Sigmoid colon (tissue), 6 donors: ENCODE measurements at regions not wholly inside any gene's neighbourhood (a gene's known extent, or its start where the extent isn't known, plus 50 kb on each side); places are given as distances from the start of the nearest gene placed in this dataset.

Source experiments
- DNase-seq: peaks from one replicate; pipeline ENCODE4 v3.0.0-alpha.2; 2019
- H3K27ac ChIP-seq, 4 donors: fragments of 200-600 bp; sonication (generic); one replicate each; pipeline ENCODE4 v1.5.1; 2016 to 2019; ENCODE audit warnings: mild to moderate bottlenecking in 1 of 4
- H3K27me3 ChIP-seq, 3 donors: fragments of 200-600 bp; sonication (generic); one replicate each; pipeline ENCODE4 v1.5.1; 2019; ENCODE audit warnings: mild to moderate bottlenecking in 1 of 3
- H3K36me3 ChIP-seq, 4 donors: fragments of 200-600 bp; sonication (generic); one replicate each; pipeline ENCODE4 v1.5.1; 2016 to 2019
- H3K4me1 ChIP-seq, 4 donors: fragments of 200-600 bp; sonication (generic); one replicate each; pipeline ENCODE4 v1.5.1; 2017 to 2019
- H3K4me3 ChIP-seq, 4 donors: fragments of 200-600 bp; sonication (generic); one replicate each; pipeline ENCODE4 v1.5.1; 2017 to 2019; ENCODE audit warnings: mild to moderate bottlenecking in 2 of 4, moderate library complexity in 1 of 4
- H3K9me3 ChIP-seq, 4 donors: fragments of 200-600 bp in 3 of 4; sonication (generic) in 3 of 4; one replicate each; pipeline versions ENCODE4 v1.5.1 to v1.6.1; 2013 to 2019
- EP300 ChIP-seq, 4 donors: sonication (generic); formaldehyde crosslinking; IDR thresholded peaks; one replicate each; pipeline ENCODE4 v1.6.1; 2017; ENCODE audit warnings: antibody characterized with exemption in 4 of 4
- POLR2A ChIP-seq, 2 donors: fragments of 450-650 bp; IDR thresholded peaks; one replicate each; pipeline ENCODE4 v1.6.1; 2016; ENCODE audit warnings: antibody characterized with exemption in 2 of 2, mild to moderate bottlenecking in 2 of 2, moderate library complexity in 2 of 2
- POLR2AphosphoS5 ChIP-seq, 4 donors: sonication (generic); formaldehyde crosslinking; IDR thresholded peaks; one replicate each; pipeline ENCODE4 v1.6.1; 2017; ENCODE audit warnings: antibody characterized with exemption in 4 of 4
- WGBS, 2 donors: extraction: QIAGEN DNeasy Blood & Tissue Kit; methylation state at CpG; one replicate each; pipeline ENCODE4 v1.1.7; 2013; 5-methylcytosine and 5-hydroxymethylcytosine counted together
- intact Hi-C: fragments of 100-400 bp; cut with DNase I; formaldehyde crosslinking; loops from one replicate; pipeline ENCODE4 v1.15.1; 2023
- TF ChIP-seq, protein P1 (sequence below), 4 experiments: fragments of 450-650 bp in 3 of 4; fragments of 200-600 bp in 1 of 4; IDR thresholded peaks; one replicate each; pipeline ENCODE4 v1.5.1; 2016 to 2019; ENCODE audit warnings: antibody characterized with exemption in 4 of 4, mild to moderate bottlenecking in 3 of 4, moderate library complexity in 2 of 4
- donor health status: healthy with polysubstance abuse.
- donor health status: healthy.

GRCh38 chr4:119715490-119716445 is 87.2 kb upstream of the PDE5A start:
- TF ChIP-seq, protein P1, sequence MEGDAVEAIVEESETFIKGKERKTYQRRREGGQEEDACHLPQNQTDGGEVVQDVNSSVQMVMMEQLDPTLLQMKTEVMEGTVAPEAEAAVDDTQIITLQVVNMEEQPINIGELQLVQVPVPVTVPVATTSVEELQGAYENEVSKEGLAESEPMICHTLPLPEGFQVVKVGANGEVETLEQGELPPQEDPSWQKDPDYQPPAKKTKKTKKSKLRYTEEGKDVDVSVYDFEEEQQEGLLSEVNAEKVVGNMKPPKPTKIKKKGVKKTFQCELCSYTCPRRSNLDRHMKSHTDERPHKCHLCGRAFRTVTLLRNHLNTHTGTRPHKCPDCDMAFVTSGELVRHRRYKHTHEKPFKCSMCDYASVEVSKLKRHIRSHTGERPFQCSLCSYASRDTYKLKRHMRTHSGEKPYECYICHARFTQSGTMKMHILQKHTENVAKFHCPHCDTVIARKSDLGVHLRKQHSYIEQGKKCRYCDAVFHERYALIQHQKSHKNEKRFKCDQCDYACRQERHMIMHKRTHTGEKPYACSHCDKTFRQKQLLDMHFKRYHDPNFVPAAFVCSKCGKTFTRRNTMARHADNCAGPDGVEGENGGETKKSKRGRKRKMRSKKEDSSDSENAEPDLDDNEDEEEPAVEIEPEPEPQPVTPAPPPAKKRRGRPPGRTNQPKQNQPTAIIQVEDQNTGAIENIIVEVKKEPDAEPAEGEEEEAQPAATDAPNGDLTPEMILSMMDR (IDR thresholded peaks at IDR 0.05) = no peak
- TF ChIP-seq EP300 (IDR thresholded peaks at IDR 0.05) (no peak), POLR2AphosphoS5 (IDR thresholded peaks at IDR 0.05) (no peak), POLR2A (IDR thresholded peaks at IDR 0.05) (no peak)
- DNase-seq = no peak
- H3K36me3 ChIP-seq = no peaks in the 10 kb centered on the region
- H3K27ac ChIP-seq = no peak overlapping the region
- H3K27me3 ChIP-seq = no peaks in the 10 kb centered on the region
- WGBS, 2 donors = 13 to 57% methylated on average over 4 of the region's 4 CpGs
- no peaks in the 10 kb centered on the region for H3K4me1 ChIP-seq
- peaks cover 0 to 5% (median 1%) of the 10 kb centered on the region in 4 donors for H3K9me3 ChIP-seq
- intact Hi-C loops = no loop called here
- H3K4me3 ChIP-seq = no peak overlapping the region

DNA sequence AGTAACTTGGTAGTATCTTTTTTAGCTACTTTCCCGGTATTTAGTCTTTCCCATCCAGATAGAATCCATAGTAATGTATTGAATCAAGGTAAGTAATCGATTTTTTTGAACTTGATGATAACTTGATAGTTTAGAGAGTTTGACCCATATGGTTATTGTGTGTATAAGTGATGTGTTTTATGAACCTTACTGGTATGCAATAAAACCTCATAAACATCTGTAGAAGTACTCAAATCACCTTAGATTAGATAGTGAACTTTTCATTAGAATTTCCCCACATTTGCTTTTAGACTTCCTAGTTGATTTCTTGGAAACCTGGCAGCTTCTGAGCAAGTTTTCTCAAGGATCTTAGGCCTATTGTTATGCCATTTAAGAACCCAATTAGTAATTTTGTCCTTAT is 80.8 kb upstream of the PDE5A start:
- H3K27me3 ChIP-seq = no peaks in the 10 kb centered on the region
- H3K36me3 ChIP-seq = no peaks in the 10 kb centered on the region
- H3K4me1 ChIP-seq = no peaks in the 10 kb centered on the region
- TF ChIP-seq POLR2A (IDR thresholded peaks at IDR 0.05) = no peak
- DNase-seq = no peak
- 25 to 74% methylated on average over 2 of the region's 2 CpGs for WGBS, 2 donors
- H3K9me3 ChIP-seq = no peaks in the 10 kb centered on the region
- no peak overlapping the region for H3K27ac ChIP-seq
- no peak overlapping the region for H3K4me3 ChIP-seq
- intact Hi-C loops = no loop called here

GRCh38 chr4:119707336-119707735 is 78.7 kb upstream of the PDE5A start:
- H3K27me3 ChIP-seq = no peaks in the 10 kb centered on the region
- no peaks in the 10 kb centered on the region for H3K36me3 ChIP-seq
- TF ChIP-seq POLR2A (IDR thresholded peaks at IDR 0.05) = no peak
- no peak for DNase-seq
- H3K4me1 ChIP-seq = no peaks in the 10 kb centered on the region
- no peak overlapping the region for H3K4me3 ChIP-seq
- H3K9me3 ChIP-seq = no peaks in the 10 kb centered on the region
- 14 to 71% methylated on average over 3 of the region's 3 CpGs for WGBS, 2 donors
- intact Hi-C loops = no loop called here
- H3K27ac ChIP-seq = no peak overlapping the region

- H3K36me3 ChIP-seq = no peaks in the 10 kb centered on the region
- no peaks in the 10 kb centered on the region for H3K4me1 ChIP-seq
- intact Hi-C loops = no loop called here
- no peak overlapping the region for H3K4me3 ChIP-seq
- DNase-seq = no peak
- H3K27ac ChIP-seq = no peak overlapping the region
- H3K9me3 ChIP-seq = no peaks in the 10 kb centered on the region
- H3K27me3 ChIP-seq = no peaks in the 10 kb centered on the region
- no peak for TF ChIP-seq POLR2AphosphoS5 (IDR thresholded peaks at IDR 0.05)
- no peak for TF ChIP-seq EP300 (IDR thresholded peaks at IDR 0.05)
- TF ChIP-seq POLR2A (IDR thresholded peaks at IDR 0.05) = no peak
- TF ChIP-seq, protein P1 (IDR thresholded peaks at IDR 0.05) = no peak
These were observed 78.2 kb upstream of the PDE5A start for GRCh38 chr4:119706804-119707203.

DNA sequence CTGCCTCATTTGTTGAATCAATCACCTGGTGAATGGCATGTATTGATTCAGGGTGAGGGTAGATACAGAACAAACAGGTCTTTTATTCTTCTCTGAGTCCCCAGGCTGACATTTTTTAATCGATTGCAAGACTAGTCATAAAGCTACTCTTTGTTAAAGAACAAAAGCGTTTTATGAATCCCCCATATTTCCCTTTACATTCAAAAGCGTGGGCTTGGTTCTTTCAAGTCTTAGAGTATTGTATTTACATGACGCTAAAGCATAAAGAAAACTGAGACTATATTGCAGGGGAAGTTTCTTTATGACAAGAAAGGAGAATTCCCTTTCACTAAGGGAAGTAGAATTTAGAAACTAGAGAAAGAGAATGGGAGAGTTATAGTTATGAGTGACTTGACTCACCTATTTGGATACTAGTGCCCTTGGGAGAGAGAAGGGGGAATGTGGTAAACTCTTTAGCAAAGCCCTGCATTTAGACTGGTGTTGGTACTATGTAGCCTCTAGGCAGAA is 69.3 kb upstream of the PDE5A start:
- no peak overlapping the region for H3K27ac ChIP-seq
- intact Hi-C loops = no loop called here
- no peaks in the 10 kb centered on the region for H3K9me3 ChIP-seq
- 27 to 67% methylated on average over 4 of the region's 4 CpGs for WGBS, 2 donors
- peaks cover 0 to 5% (median 1%) of the 10 kb centered on the region in 4 donors for H3K4me1 ChIP-seq
- no peak for DNase-seq
- TF ChIP-seq, protein P1 (IDR thresholded peaks at IDR 0.05) = no peak
- H3K27me3 ChIP-seq = no peaks in the 10 kb centered on the region
- H3K36me3 ChIP-seq = no peaks in the 10 kb centered on the region
- no peak overlapping the region for H3K4me3 ChIP-seq

- intact Hi-C loops = no loop called here
- no peaks in the 10 kb centered on the region for H3K9me3 ChIP-seq
- DNase-seq = no peak
- H3K36me3 ChIP-seq = no peaks in the 10 kb centered on the region
- no peak for TF ChIP-seq POLR2AphosphoS5 (IDR thresholded peaks at IDR 0.05)
- no peak for TF ChIP-seq POLR2A (IDR thresholded peaks at IDR 0.05)
- no peak for TF ChIP-seq EP300 (IDR thresholded peaks at IDR 0.05)
- TF ChIP-seq, protein P1 (IDR thresholded peaks at IDR 0.05) = no peak
- no peak overlapping the region for H3K4me3 ChIP-seq
- H3K27me3 ChIP-seq = no peaks in the 10 kb centered on the region
- H3K27ac ChIP-seq = no peak overlapping the region
- H3K4me1 ChIP-seq = peaks cover 0 to 15% (median 6%) of the 10 kb centered on the region in 4 donors
These were observed 68.4 kb upstream of the PDE5A start for GRCh38 chr4:119696963-119697362.
